ENCODE measurements at regions not wholly inside any gene's neighbourhood (a gene's known extent, or its start where the extent isn't known, plus 50 kb on each side); places are given as distances from the start of the nearest gene placed in this dataset.
"Not testable (repeated sequence)": the region's sequence is repeated elsewhere in the genome, so short reads cannot be mapped to it uniquely, and the experiment has no call there.

- DNase-seq (ENCODE audit: low read depth), result no peak
- no peak overlapping the region for H3K4me3 ChIP-seq (ENCODE audit: low read depth, low read length)
These were observed 70.7 kb downstream of the CETN3 start for GRCh38 chr5:90338712-90339372.

DNA sequence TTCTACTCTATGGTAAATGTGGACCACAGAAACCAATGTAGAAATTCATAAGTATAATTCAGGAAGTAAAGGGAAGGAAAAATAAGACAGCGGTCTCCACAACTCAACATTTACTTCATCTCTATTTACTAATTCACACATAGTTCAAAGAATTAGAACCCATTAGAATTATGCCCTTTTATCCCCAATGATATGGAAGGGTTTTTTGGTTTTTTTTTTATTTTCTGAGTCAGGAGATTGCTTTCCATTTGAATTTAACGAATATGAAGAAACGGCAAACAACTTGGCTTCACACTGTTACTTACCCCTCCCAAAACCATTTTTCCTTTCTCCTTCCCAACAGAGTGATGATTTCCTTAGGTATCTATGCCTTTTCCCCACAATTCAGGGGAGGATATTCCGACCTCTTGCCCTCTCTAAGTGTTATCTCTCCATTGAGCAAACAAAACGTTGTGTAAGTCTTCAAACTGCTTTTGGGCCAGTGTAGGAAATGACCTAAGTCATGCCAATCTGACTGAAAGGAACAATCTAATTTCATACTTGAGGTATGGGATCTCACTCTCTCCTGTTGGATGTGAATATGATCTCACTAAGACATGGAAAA is 72.0 kb downstream of the CETN3 start:
- no peak overlapping the region for H3K4me3 ChIP-seq (ENCODE audit: low read depth, low read length)
- DNase-seq (ENCODE audit: low read depth), result no peak

DNA sequence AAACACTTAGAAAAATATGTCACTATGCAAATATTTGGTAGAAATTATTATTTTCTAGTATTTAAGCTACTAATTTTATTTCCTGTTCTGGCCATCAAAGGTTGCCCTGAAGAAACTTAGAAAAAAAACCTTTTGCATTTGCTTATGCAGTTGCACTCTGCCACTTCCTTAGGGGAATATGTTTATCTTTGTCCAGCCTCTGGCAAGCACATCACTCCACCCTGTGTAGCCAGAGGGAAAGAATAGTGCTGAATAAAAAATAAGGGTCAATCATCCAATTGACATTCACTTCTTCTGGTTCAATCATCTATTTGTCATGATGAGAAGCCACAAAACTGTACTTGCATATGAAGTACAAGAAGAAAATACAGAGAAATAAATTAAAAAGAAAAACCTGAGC is 72.8 kb downstream of the CETN3 start:
- no peak overlapping the region for H3K4me3 ChIP-seq (ENCODE audit: low read depth, low read length)
- no peak for DNase-seq (ENCODE audit: low read depth)

- no peak overlapping the region for H3K4me3 ChIP-seq (ENCODE audit: low read depth, low read length)
- no peak for DNase-seq (ENCODE audit: low read depth)
These were observed 74.8 kb downstream of the CETN3 start for GRCh38 chr5:90334741-90335140.

GRCh38 chr5:90329911-90330310 is 79.6 kb downstream of the CETN3 start:
- DNase-seq (ENCODE audit: low read depth), result no peak
- H3K4me3 ChIP-seq (ENCODE audit: low read depth, low read length), result no peak overlapping the region

- DNase-seq (ENCODE audit: low read depth), result no peak
- no peak overlapping the region for H3K4me3 ChIP-seq (ENCODE audit: low read depth, low read length)
These were observed 82.6 kb downstream of the CETN3 start for GRCh38 chr5:90326995-90327394.

DNA sequence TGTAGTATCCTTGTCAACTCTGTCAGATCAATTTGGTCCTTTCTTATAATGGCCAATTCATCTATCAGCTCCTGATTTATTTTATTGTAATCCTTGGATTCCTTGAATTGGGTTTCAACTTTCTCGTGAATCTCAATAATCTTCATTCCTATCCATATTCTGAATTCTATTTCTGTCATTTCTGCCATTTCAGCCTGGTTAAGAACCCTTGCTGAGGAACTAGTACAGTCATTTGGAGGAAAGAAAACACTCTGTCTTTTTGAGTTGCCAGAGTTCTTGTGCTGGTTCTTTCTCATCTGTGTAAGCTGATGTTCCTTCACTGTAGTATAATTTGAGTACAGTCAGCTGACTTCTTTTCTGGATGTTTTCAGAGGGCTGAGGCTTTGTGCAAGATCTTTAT is 84.5 kb downstream of the CETN3 start:
- no peak for DNase-seq (ENCODE audit: low read depth)

DNA sequence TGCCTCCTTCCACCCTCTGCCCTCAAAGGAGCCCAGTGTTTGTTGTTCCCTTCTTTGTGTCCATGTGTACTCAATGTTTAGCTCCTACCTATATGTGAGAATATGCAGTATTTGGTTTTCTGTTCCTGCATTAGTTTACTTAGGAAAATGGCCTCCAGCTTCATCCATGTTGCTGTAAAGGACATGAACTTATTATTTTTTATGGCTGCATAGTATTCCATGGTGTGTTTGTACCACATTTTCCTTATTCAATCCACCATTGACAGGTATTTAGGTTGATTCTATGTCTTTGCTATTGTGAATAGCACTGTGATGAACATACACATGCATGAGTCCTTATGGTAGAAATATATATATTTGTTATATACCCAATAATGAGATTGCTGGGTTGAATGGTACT is 89.2 kb downstream of the CETN3 start:
- DNase-seq (ENCODE audit: low read depth); H3K4me3 ChIP-seq (ENCODE audit: low read depth, low read length): not testable (repeated sequence)

More for the DNA sequence above, 84.5 kb downstream of the CETN3 start:
- no peak overlapping the region for H3K4me3 ChIP-seq (ENCODE audit: low read depth, low read length)

DNA sequence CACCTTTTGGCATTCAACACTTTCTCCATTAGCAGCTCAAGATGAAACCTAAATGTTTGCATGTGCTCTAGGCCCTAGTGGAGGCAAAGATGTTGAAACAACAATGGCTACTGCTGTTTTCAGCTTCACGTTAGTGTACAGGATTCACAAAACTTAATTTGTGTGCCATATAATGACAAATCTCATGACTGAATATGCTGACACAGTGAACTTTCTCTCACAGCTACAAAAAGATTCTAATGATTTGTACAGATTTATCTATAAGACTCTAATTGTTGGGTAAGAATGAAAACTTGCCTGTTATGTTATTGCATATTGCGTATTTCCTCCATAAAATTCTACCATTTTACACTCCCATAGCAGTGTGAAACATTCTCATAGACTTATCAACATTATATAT is 97.5 kb downstream of the CETN3 start:
- DNase-seq (ENCODE audit: low read depth), result no peak
- H3K4me3 ChIP-seq (ENCODE audit: low read depth, low read length), result no peak overlapping the region

DNA sequence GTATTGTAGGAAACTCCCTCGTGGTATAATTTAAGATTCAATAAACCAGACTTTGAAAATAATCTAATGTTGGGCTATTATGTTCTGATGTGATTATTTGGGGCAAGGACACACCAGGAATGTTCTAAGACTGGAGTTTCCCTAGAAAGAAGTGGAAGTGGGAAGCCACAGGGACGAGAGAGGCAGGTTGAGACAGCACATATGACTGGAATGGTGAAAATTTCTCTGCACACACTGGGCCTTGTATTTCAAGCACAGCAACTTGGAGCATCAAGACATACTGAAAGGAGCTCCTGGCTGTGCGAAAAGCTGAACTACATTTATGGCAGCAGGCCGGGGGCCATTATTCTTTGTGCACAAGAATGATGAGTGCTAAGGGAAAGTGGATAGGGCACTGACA is 98.2 kb downstream of the CETN3 start:
- H3K4me3 ChIP-seq (ENCODE audit: low read depth, low read length), result no peak overlapping the region
- no peak for DNase-seq (ENCODE audit: low read depth)

- no peak for DNase-seq (ENCODE audit: low read depth)
- no peak overlapping the region for H3K4me3 ChIP-seq (ENCODE audit: low read depth, low read length)
These were observed 100.6 kb downstream of the CETN3 start for GRCh38 chr5:90308787-90309585.

DNA sequence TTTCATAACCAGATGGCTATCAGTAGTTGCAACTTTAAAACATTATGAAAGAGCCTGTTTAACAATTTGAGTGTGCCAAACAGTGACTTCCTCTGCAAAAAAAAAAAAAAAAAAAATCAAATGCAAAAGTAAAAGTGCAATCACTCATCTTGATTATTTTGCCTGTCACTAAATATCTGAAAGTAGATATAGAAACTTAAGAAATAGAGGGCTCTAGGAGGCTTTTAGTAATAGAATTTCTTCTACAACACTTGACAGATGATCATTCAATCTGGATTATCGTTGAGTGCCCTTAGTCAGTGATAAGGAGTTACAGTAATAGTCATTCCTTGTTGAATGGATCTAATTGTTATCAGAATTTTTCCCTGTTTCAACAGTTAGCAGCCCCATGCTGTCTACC is 101.8 kb downstream of the CETN3 start:
- H3K4me3 ChIP-seq (ENCODE audit: low read depth, low read length), result no peak overlapping the region
- no peak for DNase-seq (ENCODE audit: low read depth)

GRCh38 chr5:90307322-90307721 is 102.2 kb downstream of the CETN3 start:
- DNase-seq (ENCODE audit: low read depth), result no peak
- H3K4me3 ChIP-seq (ENCODE audit: low read depth, low read length), result no peak overlapping the region

GRCh38 chr5:90306613-90307012 is 102.9 kb downstream of the CETN3 start:
- H3K4me3 ChIP-seq (ENCODE audit: low read depth, low read length), result no peak overlapping the region
- no peak for DNase-seq (ENCODE audit: low read depth)

DNA sequence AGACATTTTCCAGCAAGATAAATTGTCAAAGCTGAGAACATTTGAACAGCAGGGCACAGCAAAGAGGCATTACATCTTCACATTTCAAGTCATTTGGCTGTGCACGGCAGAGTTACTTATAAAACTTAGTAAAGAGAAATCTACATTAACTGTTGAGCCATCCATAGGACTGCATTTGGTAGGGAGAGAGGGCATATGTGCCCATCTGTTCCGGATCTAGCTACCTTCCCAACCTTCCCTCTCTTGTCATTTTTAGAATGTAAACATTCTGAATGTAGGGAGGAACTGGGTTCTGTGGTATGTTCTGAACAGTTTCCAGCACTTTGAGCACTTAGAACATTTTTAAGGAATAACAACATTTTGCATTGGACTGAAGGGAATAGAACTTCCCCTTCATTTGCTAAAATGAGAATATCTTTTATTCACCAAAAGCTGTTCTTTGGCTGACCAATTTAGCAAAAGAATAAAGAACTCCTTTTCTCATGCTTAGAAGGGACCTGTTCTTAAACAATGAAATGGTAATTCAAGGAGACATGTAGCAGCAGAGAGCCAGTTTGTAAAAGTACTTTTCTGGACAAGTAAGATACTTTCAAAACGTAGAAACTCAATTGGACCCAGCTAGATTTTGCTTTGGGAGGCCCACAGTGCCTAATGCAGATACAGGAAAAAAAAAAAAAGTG is 104.4 kb downstream of the CETN3 start:
- DNase-seq (ENCODE audit: low read depth), result no peak
- H3K4me3 ChIP-seq (ENCODE audit: low read depth, low read length), result no peak overlapping the region

- DNase-seq (ENCODE audit: low read depth), result no peak
- no peak overlapping the region for H3K4me3 ChIP-seq (ENCODE audit: low read depth, low read length)
These were observed 108.3 kb downstream of the CETN3 start for GRCh38 chr5:90301248-90301647.

DNA sequence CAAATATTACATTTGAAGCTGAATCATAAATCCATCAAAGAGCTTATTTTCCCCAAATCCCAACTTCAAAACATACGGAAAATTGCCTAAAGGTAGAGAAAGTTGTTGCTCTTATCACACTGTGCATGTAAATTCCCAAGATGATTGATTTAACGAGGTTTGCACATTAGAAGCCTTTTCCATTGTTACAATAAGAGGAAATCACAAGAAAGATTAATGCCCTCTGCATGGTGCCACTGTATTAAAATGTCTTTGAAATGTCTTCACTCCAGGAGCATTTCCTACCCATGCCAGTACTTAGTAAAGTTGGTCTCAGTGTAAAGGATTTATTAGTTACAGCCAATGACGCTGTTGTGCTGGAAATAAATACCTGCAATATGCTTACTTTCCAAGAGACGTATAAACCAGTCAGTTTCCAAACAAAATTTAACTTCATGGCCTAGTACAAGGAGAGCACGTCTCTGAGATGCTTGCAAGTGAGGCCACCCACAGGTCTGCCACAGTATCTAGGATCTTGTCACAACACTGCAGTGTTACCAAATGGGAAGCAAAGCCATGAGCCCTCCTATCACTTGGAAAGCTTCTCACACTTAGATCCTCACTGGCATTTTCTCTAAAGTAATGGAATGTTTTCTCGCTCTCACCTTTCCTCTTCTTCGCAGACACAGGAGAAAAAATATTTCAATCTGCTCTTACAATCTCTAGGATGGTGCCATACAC is 112.4 kb downstream of the CETN3 start:
- no peak overlapping the region for H3K4me3 ChIP-seq (ENCODE audit: low read depth, low read length)
- no peak for DNase-seq (ENCODE audit: low read depth)

DNA sequence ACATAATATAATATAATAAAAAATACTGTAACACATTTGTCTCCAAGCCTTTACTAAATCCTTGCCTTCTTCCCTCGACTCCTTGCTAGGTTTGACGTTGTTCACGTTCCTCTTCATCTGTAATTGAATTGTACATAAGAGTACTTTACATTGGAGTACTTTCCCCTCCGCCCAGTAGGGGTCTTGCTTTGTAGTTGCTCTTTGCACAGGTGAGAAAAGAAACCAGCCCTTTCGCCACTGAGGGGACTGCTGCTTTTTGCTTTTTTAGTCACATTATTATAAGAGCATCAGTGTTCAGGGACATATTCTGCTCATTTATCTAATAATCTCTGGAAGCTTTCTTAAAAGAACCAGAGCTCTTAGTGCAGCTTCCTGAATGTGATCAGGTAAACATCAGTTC is 115.0 kb downstream of the CETN3 start:
- no peak overlapping the region for H3K4me3 ChIP-seq (ENCODE audit: low read depth, low read length)
- DNase-seq (ENCODE audit: low read depth), result no peak

DNA sequence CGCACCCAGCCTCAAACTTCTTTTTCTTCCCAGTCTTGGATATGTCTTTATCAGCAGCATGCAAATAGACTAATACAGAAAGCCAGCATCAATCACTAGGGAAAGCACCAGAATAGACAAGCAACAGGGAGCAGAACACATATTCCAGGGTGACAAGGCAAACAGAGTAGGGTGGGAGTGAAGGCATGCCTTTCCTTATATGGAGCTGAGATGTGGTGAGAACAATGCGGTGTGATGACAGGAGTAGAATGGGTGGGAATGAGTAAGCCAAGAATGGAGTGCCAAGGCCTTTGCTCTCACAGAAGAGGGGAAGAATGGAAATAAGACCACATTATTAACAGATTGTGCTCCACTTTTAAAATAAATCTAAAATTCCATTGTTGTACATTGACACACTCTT is 115.6 kb downstream of the CETN3 start:
- DNase-seq (ENCODE audit: low read depth), result no peak
- no peak overlapping the region for H3K4me3 ChIP-seq (ENCODE audit: low read depth, low read length)

GRCh38 chr5:90290648-90291047 is 118.9 kb downstream of the CETN3 start:
- no peak overlapping the region for H3K4me3 ChIP-seq (ENCODE audit: low read depth, low read length)
- DNase-seq (ENCODE audit: low read depth), result no peak
